D721Med (cell line): ENCODE measurements at regions not wholly inside any gene's neighbourhood (a gene's known extent, or its start where the extent isn't known, plus 50 kb on each side); places are given as distances from the start of the nearest gene placed in this dataset.
"Not testable (repeated sequence)": the region's sequence is repeated elsewhere in the genome, so short reads cannot be mapped to it uniquely, and the experiment has no call there.

ENCODE experiments used
- DNase-seq: peaks from one replicate; pipeline ENCODE4 v3.0.0; 2011; ENCODE audit warnings: low spot score; ENCODE audit not compliant: insufficient read length
- FAIRE-seq: peaks from 2 replicates; lab custom pipeline; 2011; peaks lifted over from hg19 to GRCh38; lab: Jason Lieb, UNC
- CTCF ChIP-seq: IDR thresholded peaks from 2 replicates; pipeline ENCODE4 v1.5.1; 2012; ENCODE audit warnings: mild to moderate bottlenecking, control low read depth; ENCODE audit not compliant: insufficient read depth; ENCODE audit errors: missing control alignments

GRCh38 chrX:114272096-114272686, 311.7 kb upstream of the HTR2C start:
- FAIRE-seq (no peak), DNase-seq (no peak)
- no peak for TF ChIP-seq CTCF

- DNase-seq, FAIRE-seq: not testable (repeated sequence)
These were observed 313.5 kb upstream of the HTR2C start for GRCh38 chrX:114270371-114270770.

- no peak for FAIRE-seq
- no peak for DNase-seq
- TF ChIP-seq CTCF, result no peak
These were observed 315.2 kb upstream of the HTR2C start for GRCh38 chrX:114268643-114269042.

GRCh38 chrX:114267142-114267541, 316.7 kb upstream of the HTR2C start:
- no peak for TF ChIP-seq CTCF
- FAIRE-seq, result no peak
- no peak for DNase-seq

GRCh38 chrX:114252186-114252585, 331.7 kb upstream of the HTR2C start:
- no peak for DNase-seq
- TF ChIP-seq CTCF, result no peak
- no peak for FAIRE-seq

- FAIRE-seq (no peak), DNase-seq (no peak)
- no peak for TF ChIP-seq CTCF
These were observed 332.3 kb upstream of the HTR2C start for GRCh38 chrX:114251575-114251974.

- DNase-seq, result no peak
- no peak for TF ChIP-seq CTCF
- no peak for FAIRE-seq
These were observed 362.4 kb upstream of the HTR2C start for GRCh38 chrX:114221445-114221844.

- DNase-seq, result no peak
- no peak for TF ChIP-seq CTCF
- FAIRE-seq, result no peak
These were observed 373.0 kb upstream of the HTR2C start for GRCh38 chrX:114210879-114211278.
